Nephron progenitor cell (in vitro differentiated cells): ENCODE measurements at regions not wholly inside any gene's neighbourhood (a gene's known extent, or its start where the extent isn't known, plus 50 kb on each side); places are given as distances from the start of the nearest gene placed in this dataset.
A peak's percentile ranks its signal among the peaks of the same experiment; 100 is the strongest.

Experiments
- DNase-seq: peaks from one replicate; pipeline ENCODE4 v3.0.0; 2021
- H3K27ac Mint-ChIP-seq: 2 replicates; pipeline ENCODE4 v1.8.0; 2021; ENCODE audit warnings: mild to moderate bottlenecking, moderate library complexity, mixed read lengths
- H3K27me3 Mint-ChIP-seq: 2 replicates; pipeline ENCODE4 v1.8.0; 2021; ENCODE audit warnings: mild to moderate bottlenecking, low read depth, mixed read lengths; ENCODE audit not compliant: poor library complexity
- H3K36me3 Mint-ChIP-seq: 2 replicates; pipeline ENCODE4 v1.8.0; 2021; ENCODE audit warnings: low read depth, mixed read lengths
- H3K4me1 Mint-ChIP-seq: 2 replicates; pipeline ENCODE4 v1.8.0; 2021; ENCODE audit warnings: mixed read lengths
- H3K4me3 Mint-ChIP-seq: 2 replicates; pipeline ENCODE4 v1.8.0; 2021; ENCODE audit warnings: mild to moderate bottlenecking, moderate library complexity, mixed read lengths
- H3K9me3 Mint-ChIP-seq: 2 replicates; pipeline ENCODE4 v1.8.0; 2021; ENCODE audit warnings: mild to moderate bottlenecking, moderate library complexity, mixed read lengths
- CTCF ChIP-seq: fragments of 200-600 bp; sonication (generic); IDR thresholded peaks from 2 replicates; pipeline ENCODE4 v1.5.0; 2021; ENCODE audit warnings: antibody characterized with exemption

- H3K4me1 Mint-ChIP-seq: peaks cover 23% of the 10 kb centered on the region
- no peak for DNase-seq
- peaks cover 18% of the 10 kb centered on the region for H3K9me3 Mint-ChIP-seq
- H3K27me3 Mint-ChIP-seq: no peaks in the 10 kb centered on the region
- H3K27ac Mint-ChIP-seq: peak overlapping the region; percentile 77
- peaks cover 10% of the 10 kb centered on the region for H3K36me3 Mint-ChIP-seq
- H3K4me3 Mint-ChIP-seq: no peak overlapping the region
- TF ChIP-seq CTCF: no peak
These were observed 588.5 kb downstream of the DACH1 start for GRCh38 chr13:71278512-71278911.

- DNase-seq: no peak
- H3K4me1 Mint-ChIP-seq: peaks cover 23% of the 10 kb centered on the region
- no peaks in the 10 kb centered on the region for H3K27me3 Mint-ChIP-seq
- no peak for TF ChIP-seq CTCF
- H3K9me3 Mint-ChIP-seq: peaks cover 6% of the 10 kb centered on the region
- no peak overlapping the region for H3K4me3 Mint-ChIP-seq
- H3K36me3 Mint-ChIP-seq: no peaks in the 10 kb centered on the region
- peak overlapping the region; percentile 18 for H3K27ac Mint-ChIP-seq
These were observed 591.9 kb downstream of the DACH1 start for GRCh38 chr13:71274923-71275608.

GRCh38 chr13:71261256-71261655 lies 605.7 kb downstream of the DACH1 start:
- no peak for TF ChIP-seq CTCF
- H3K9me3 Mint-ChIP-seq: no peaks in the 10 kb centered on the region

GRCh38 chr13:71260246-71260645 lies 606.8 kb downstream of the DACH1 start:
- no peak overlapping the region for H3K4me3 Mint-ChIP-seq
- H3K4me1 Mint-ChIP-seq: no peaks in the 10 kb centered on the region
- H3K9me3 Mint-ChIP-seq: no peaks in the 10 kb centered on the region
- TF ChIP-seq CTCF: no peak
- no peak for DNase-seq
- H3K27me3 Mint-ChIP-seq: peaks cover 7% of the 10 kb centered on the region
- no peaks in the 10 kb centered on the region for H3K36me3 Mint-ChIP-seq
- H3K27ac Mint-ChIP-seq: no peak overlapping the region

More at GRCh38 chr13:71261256-71261655, 605.7 kb downstream of the DACH1 start:
- Mint-ChIP-seq H3K36me3 (no peaks in the 10 kb centered on the region), H3K27me3 (peaks cover 7% of the 10 kb centered on the region), H3K27ac (no peak overlapping the region), H3K4me3 (no peak overlapping the region), H3K4me1 (no peaks in the 10 kb centered on the region)
- no peak for DNase-seq

GRCh38 chr13:71255633-71256032 lies 611.4 kb downstream of the DACH1 start:
- Mint-ChIP-seq H3K4me1 (no peaks in the 10 kb centered on the region), H3K9me3 (no peaks in the 10 kb centered on the region), H3K4me3 (no peak overlapping the region), H3K36me3 (no peaks in the 10 kb centered on the region), H3K27me3 (peaks cover 3% of the 10 kb centered on the region), H3K27ac (no peak overlapping the region)
- DNase-seq: no peak
- TF ChIP-seq CTCF: no peak

- Mint-ChIP-seq H3K27ac (no peak overlapping the region), H3K4me1 (no peaks in the 10 kb centered on the region), H3K27me3 (peaks cover 3% of the 10 kb centered on the region), H3K36me3 (no peaks in the 10 kb centered on the region), H3K4me3 (no peak overlapping the region), H3K9me3 (no peaks in the 10 kb centered on the region)
- TF ChIP-seq CTCF: no peak
- DNase-seq: no peak
These were observed 612.6 kb downstream of the DACH1 start for GRCh38 chr13:71254384-71254783.
